Mesendoderm (in vitro differentiated cells): ENCODE measurements at regions not wholly inside any gene's neighbourhood (a gene's known extent, or its start where the extent isn't known, plus 50 kb on each side); places are given as distances from the start of the nearest gene placed in this dataset.

Source experiments
- DNase-seq: peaks from one replicate; pipeline ENCODE4 v3.0.0; 2013
- H2AK5ac ChIP-seq: 2 replicates; pipeline ENCODE4 v1.6.1; 2013; ENCODE audit warnings: low read length, inconsistent platforms
- H2BK120ac ChIP-seq: 2 replicates; pipeline ENCODE4 v1.6.1; 2013; ENCODE audit warnings: low read depth, mild to moderate bottlenecking, low read length, moderate library complexity, mixed read lengths
- H2BK15ac ChIP-seq: replicated peaks from 2 replicates; pipeline ENCODE4 v1.6.1; 2013; ENCODE audit warnings: low read depth, mild to moderate bottlenecking, moderate library complexity
- H2BK5ac ChIP-seq: 2 replicates; pipeline ENCODE4 v1.6.1; 2013; ENCODE audit warnings: low read length, inconsistent platforms
- H3K18ac ChIP-seq: 2 replicates; pipeline ENCODE4 v1.6.1; 2013; ENCODE audit warnings: mild to moderate bottlenecking, low read length, mixed read lengths
- H3K23ac ChIP-seq: one replicate; pipeline ENCODE4 v1.6.1; 2013; ENCODE audit warnings: low read length
- H3K27ac ChIP-seq: 2 replicates; pipeline ENCODE4 v1.5.1; 2013; ENCODE audit warnings: low read depth, mild to moderate bottlenecking, inconsistent platforms, low read length, moderate library complexity
- H3K27me3 ChIP-seq: 2 replicates; pipeline ENCODE4 v1.6.1; 2013; ENCODE audit warnings: low read length, control low read depth, mild to moderate bottlenecking, inconsistent platforms; ENCODE audit not compliant: insufficient read depth, poor library complexity
- H3K36me3 ChIP-seq: 2 replicates; pipeline ENCODE4 v1.6.1; 2013; ENCODE audit warnings: low read length, inconsistent platforms; ENCODE audit not compliant: control insufficient read depth, insufficient read depth
- H3K4ac ChIP-seq: one replicate; pipeline ENCODE4 v1.6.1; 2013; ENCODE audit warnings: low read depth, mild to moderate bottlenecking, low read length, moderate library complexity
- H3K4me1 ChIP-seq: 2 replicates; pipeline ENCODE4 v1.6.1; 2013; ENCODE audit warnings: low read depth, low read length, inconsistent platforms; ENCODE audit not compliant: control insufficient read depth
- H3K4me2 ChIP-seq: 2 replicates; pipeline ENCODE4 v1.6.1; 2013; ENCODE audit warnings: low read length
- H3K4me3 ChIP-seq: 2 replicates; pipeline ENCODE4 v1.5.1; 2013; ENCODE audit warnings: mild to moderate bottlenecking, low read length
- H3K56ac ChIP-seq: one replicate; pipeline ENCODE4 v1.6.1; 2013; ENCODE audit warnings: low read length
- H3K79me1 ChIP-seq: 2 replicates; pipeline ENCODE4 v1.6.1; 2013; ENCODE audit warnings: low read length, inconsistent platforms
- H3K79me2 ChIP-seq: 2 replicates; pipeline ENCODE4 v1.6.1; 2013; ENCODE audit warnings: mild to moderate bottlenecking, low read length; ENCODE audit not compliant: control insufficient read depth, insufficient read depth
- H3K9ac ChIP-seq: 2 replicates; pipeline ENCODE4 v1.6.1; 2013; ENCODE audit warnings: low read length, inconsistent platforms
- H4K5ac ChIP-seq: one replicate; pipeline ENCODE4 v1.6.1; 2013; ENCODE audit warnings: low read length
- H4K8ac ChIP-seq: one replicate; pipeline ENCODE4 v1.6.1; 2013; ENCODE audit warnings: low read depth, mild to moderate bottlenecking, control low read depth, low read length, moderate library complexity
- WGBS: extraction: QIAGEN DNeasy Blood & Tissue Kit; methylation state at CpG from one replicate; pipeline ENCODE4 v1.1.7; 2013; ENCODE audit warnings: low lambda C conversion rate, missing lambda C conversion rate; ENCODE audit not compliant: insufficient coverage; ENCODE audit errors: extremely low coverage; 5-methylcytosine and 5-hydroxymethylcytosine counted together

DNA sequence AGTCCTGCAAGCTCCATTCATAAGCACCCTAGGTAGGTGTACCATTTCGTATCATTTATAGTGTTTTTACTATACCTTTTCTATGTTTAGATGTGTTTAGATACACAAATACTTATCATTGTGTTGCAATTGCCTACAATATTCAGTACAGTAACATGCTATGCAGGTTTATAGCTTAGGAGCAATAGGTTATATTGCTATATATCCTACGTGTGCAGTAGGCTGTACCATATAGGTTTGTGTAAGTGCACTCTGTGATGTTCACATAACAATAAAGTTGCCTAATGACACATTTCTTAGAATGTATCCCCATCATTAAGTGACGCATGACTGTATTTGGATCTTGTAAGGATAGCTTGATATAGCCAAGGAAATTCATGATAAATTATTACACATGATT is 88.6 kb upstream of the CDH20 start:
- Histone ChIP-seq H3K9ac (no peak overlapping the region), H3K36me3 (no peaks in the 10 kb centered on the region), H4K5ac (no peak overlapping the region), H2BK5ac (no peak overlapping the region), H3K4me1 (no peaks in the 10 kb centered on the region), H3K4me3 (no peak overlapping the region), H3K18ac (no peak overlapping the region), H3K23ac (no peak overlapping the region), H3K56ac (no peak overlapping the region), H3K79me2 (no peaks in the 10 kb centered on the region), H2AK5ac (no peak overlapping the region), H2BK120ac (no peak overlapping the region), H3K4ac (no peak overlapping the region), H3K27me3 (no peaks in the 10 kb centered on the region), H2BK15ac (no peak overlapping the region), H3K4me2 (no peak overlapping the region), H4K8ac (no peak overlapping the region), H3K27ac (no peak overlapping the region), H3K79me1 (no peaks in the 10 kb centered on the region)
- DNase-seq: no peak
- WGBS: no CpG with 5 or more reads among the region's 3 CpGs

DNA sequence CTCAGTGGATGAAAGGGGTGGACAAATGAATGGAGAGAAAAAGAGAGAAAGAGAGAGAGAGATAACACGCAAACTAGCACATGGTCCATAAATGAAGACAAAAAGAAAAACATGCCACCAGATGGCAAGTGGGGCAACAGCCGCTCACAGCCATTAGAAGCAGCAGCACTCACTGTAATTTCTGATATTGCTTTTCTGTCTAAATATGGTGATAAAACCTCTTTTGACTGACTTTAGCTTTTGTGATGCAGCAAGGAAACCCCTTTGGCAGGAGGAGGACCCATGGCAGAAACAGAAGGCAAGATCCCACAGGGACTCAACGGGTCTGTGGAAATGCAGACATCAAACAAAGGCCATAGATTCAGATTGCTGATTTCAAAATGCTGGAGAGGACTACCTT is 88.0 kb upstream of the CDH20 start:
- Histone ChIP-seq H3K4me2 (no peak overlapping the region), H3K79me1 (no peaks in the 10 kb centered on the region), H3K4me1 (no peaks in the 10 kb centered on the region), H3K18ac (no peak overlapping the region), H3K79me2 (no peaks in the 10 kb centered on the region), H3K4me3 (no peak overlapping the region), H4K5ac (no peak overlapping the region), H2BK15ac (no peak overlapping the region), H3K9ac (no peak overlapping the region), H3K23ac (no peak overlapping the region), H4K8ac (no peak overlapping the region), H2BK5ac (no peak overlapping the region), H3K27ac (no peak overlapping the region), H2AK5ac (no peak overlapping the region), H3K56ac (no peak overlapping the region), H3K27me3 (no peaks in the 10 kb centered on the region), H3K36me3 (no peaks in the 10 kb centered on the region), H2BK120ac (no peak overlapping the region), H3K4ac (no peak overlapping the region)
- WGBS: no CpG with 5 or more reads among the region's 3 CpGs
- no peak for DNase-seq

DNA sequence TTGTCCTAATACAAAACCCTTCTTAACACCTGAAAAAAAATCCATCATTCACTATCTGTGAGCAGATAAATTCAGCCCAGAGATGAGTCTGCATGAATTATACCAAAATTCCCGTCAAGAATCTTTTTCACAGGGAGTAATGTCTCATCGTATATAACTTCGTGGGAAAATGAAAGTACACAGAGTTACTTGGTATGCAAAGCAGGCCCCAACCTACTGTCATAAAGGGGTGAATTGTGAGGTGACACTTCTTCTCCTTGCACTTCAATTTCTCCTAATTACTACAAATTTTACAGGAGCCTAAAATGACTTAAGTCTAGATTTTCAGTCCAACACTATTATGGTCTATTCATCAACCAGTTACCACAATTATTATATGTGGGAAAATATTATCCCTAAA is 84.6 kb upstream of the CDH20 start:
- H3K27ac ChIP-seq: no peak overlapping the region

DNA sequence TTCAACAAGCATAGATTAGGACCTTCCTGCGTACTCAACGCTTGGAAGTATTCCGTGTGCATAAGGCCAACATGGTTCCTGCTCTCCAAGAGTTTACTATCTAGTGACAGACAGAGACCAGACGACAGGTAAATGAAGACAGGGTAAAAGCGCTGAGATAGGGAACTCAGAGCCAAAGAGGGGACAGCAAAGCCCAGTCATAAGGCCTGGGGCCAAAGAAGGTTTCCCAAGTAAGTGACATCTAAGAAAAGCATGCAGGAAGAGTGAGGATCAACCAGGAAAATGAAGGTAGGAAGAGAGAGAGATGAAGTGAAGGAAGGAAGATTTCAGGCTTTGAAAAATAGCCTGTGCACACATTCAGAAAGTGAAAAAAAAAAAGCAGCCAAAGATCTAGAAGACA is 76.9 kb upstream of the CDH20 start:
- Histone ChIP-seq H4K5ac (no peak overlapping the region), H3K18ac (no peak overlapping the region), H2BK120ac (no peak overlapping the region), H3K4me2 (no peak overlapping the region), H3K27ac (no peak overlapping the region), H3K56ac (no peak overlapping the region), H3K4ac (no peak overlapping the region), H3K9ac (no peak overlapping the region), H3K4me3 (no peak overlapping the region), H2AK5ac (no peak overlapping the region), H2BK5ac (no peak overlapping the region), H3K36me3 (no peaks in the 10 kb centered on the region), H3K23ac (no peak overlapping the region), H2BK15ac (no peak overlapping the region), H3K27me3 (no peaks in the 10 kb centered on the region), H3K79me1 (no peaks in the 10 kb centered on the region), H3K4me1 (no peaks in the 10 kb centered on the region), H3K79me2 (no peaks in the 10 kb centered on the region), H4K8ac (no peak overlapping the region)
- DNase-seq: no peak
- WGBS: no CpG with 5 or more reads among the region's 5 CpGs

More for the DNA sequence above, 84.6 kb upstream of the CDH20 start:
- no peak for DNase-seq
- H3K4me1 ChIP-seq: no peaks in the 10 kb centered on the region
- H3K79me2 ChIP-seq: no peaks in the 10 kb centered on the region
- no peak overlapping the region for H3K4me3 ChIP-seq
- no peak overlapping the region for H3K4me2 ChIP-seq
- H2AK5ac ChIP-seq: no peak overlapping the region
- H3K56ac ChIP-seq: no peak overlapping the region
- no peak overlapping the region for H2BK5ac ChIP-seq
- H3K36me3 ChIP-seq: no peaks in the 10 kb centered on the region
- no peak overlapping the region for H4K5ac ChIP-seq
- no peaks in the 10 kb centered on the region for H3K27me3 ChIP-seq
- H2BK120ac ChIP-seq: no peak overlapping the region
- H3K23ac ChIP-seq: no peak overlapping the region
- no CpG with 5 or more reads among the region's 3 CpGs for WGBS
- no peak overlapping the region for H2BK15ac ChIP-seq
- no peak overlapping the region for H3K4ac ChIP-seq
- no peaks in the 10 kb centered on the region for H3K79me1 ChIP-seq
- no peak overlapping the region for H4K8ac ChIP-seq
- no peak overlapping the region for H3K9ac ChIP-seq
- no peak overlapping the region for H3K18ac ChIP-seq

DNA sequence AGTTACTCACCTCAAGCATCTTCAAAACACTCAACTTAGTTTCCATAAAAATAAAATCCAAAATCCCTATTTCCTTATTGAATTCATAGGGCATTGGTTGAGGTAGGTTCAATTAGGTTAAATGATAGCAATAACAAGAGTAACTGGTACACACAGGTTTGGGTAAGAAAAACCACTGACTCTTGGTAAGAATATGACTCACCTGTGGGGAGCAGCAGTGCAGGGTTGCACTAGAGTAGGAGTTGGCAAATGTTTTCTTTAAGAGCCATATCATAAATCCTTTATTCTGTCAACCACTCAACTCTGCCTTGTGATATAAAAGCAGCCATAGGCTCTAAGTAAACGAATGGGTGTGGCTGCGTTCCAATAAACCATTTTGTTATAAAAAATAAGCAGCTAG is 71.4 kb upstream of the CDH20 start:
- no peak overlapping the region for H3K4ac ChIP-seq
- H3K4me2 ChIP-seq: no peak overlapping the region
- H2BK5ac ChIP-seq: no peak overlapping the region
- H3K27ac ChIP-seq: no peak overlapping the region
- H3K79me2 ChIP-seq: no peaks in the 10 kb centered on the region
- no peak overlapping the region for H2BK120ac ChIP-seq
- no peak overlapping the region for H4K5ac ChIP-seq
- H3K4me1 ChIP-seq: no peaks in the 10 kb centered on the region
- H3K18ac ChIP-seq: no peak overlapping the region
- H2AK5ac ChIP-seq: no peak overlapping the region
- no peak overlapping the region for H3K56ac ChIP-seq
- no peaks in the 10 kb centered on the region for H3K36me3 ChIP-seq
- H2BK15ac ChIP-seq: no peak overlapping the region
- no peak overlapping the region for H3K23ac ChIP-seq
- no peak overlapping the region for H3K9ac ChIP-seq
- H3K27me3 ChIP-seq: no peaks in the 10 kb centered on the region
- WGBS: no CpG with 5 or more reads among the region's 2 CpGs
- no peaks in the 10 kb centered on the region for H3K79me1 ChIP-seq
- no peak overlapping the region for H4K8ac ChIP-seq
- no peak for DNase-seq
- no peak overlapping the region for H3K4me3 ChIP-seq

DNA sequence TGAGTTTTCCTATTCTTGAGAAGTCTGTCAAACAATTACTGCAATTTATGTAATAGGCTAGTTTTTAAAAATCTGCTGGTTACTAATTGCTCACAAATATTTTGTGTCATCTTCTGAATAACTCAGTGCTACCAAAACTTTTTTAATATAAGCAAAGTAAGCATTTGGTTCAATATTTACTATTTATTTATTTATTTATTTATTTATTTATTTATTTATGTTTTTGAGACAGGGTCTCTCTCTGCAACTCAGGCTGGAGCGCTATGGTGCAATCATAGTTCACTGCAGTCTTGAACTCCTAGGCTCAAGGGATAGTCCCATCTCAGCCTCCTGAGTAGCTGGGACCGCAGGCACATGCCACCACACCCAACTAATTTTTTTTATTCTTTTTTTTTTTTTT is 60.4 kb upstream of the CDH20 start:
- H2BK15ac ChIP-seq: no peak overlapping the region
- no peak overlapping the region for H3K4me3 ChIP-seq
- H3K9ac ChIP-seq: no peak overlapping the region
- no peak overlapping the region for H2BK5ac ChIP-seq
- H3K27me3 ChIP-seq: no peaks in the 10 kb centered on the region
- H2BK120ac ChIP-seq: no peak overlapping the region
- H3K27ac ChIP-seq: no peak overlapping the region
- no peak overlapping the region for H4K8ac ChIP-seq
- DNase-seq: no peak
- H3K18ac ChIP-seq: no peak overlapping the region
- H4K5ac ChIP-seq: no peak overlapping the region
- no CpG with 5 or more reads among the region's 2 CpGs for WGBS
- no peaks in the 10 kb centered on the region for H3K36me3 ChIP-seq
- H3K4me1 ChIP-seq: no peaks in the 10 kb centered on the region
- H3K79me1 ChIP-seq: no peaks in the 10 kb centered on the region
- H3K4me2 ChIP-seq: no peak overlapping the region
- H3K56ac ChIP-seq: no peak overlapping the region
- H3K4ac ChIP-seq: no peak overlapping the region
- no peak overlapping the region for H2AK5ac ChIP-seq
- H3K23ac ChIP-seq: no peak overlapping the region
- H3K79me2 ChIP-seq: no peaks in the 10 kb centered on the region
